ENCODE measurements at regions not wholly inside any gene's neighbourhood (a gene's known extent, or its start where the extent isn't known, plus 50 kb on each side); places are given as distances from the start of the nearest gene placed in this dataset.
"Not testable (repeated sequence)": the region's sequence is repeated elsewhere in the genome, so short reads cannot be mapped to it uniquely, and the experiment has no call there.

DNA sequence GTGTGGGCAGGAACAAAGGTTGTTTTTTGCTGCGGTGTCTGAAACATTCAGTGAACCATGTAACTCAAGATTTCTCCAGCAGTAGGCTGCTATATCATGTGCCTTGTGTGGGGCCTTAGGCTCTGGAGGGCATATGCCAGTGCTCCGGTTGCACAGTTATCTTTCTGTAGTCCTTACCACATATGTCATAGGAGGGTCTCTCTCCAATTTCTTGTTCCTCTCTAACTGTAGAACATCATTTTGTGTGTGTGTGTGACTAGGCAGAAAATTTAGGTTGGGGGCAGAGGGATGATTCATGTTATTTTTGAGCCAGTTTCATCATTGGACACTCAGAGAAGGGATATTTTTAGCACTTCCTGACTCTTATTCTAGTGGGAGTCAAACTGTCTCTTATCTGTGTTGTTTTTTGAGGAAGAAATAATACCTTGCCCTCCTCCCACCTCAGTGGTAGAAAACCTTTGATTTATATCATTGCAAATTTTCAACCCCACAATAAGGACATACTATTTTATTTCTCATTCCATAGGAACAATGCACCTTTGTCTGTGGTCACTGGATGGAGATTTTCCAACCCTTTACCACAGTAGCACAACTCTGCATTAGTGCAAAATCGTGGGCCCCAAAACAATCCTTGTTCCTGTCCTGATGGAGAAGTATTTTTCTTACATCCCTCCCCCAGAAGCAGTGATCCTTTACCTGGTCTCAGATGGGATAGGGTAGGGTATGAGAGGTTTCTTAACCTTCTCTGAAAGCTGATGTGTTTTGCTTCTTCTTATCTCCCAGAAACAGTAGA is 113.9 kb downstream of the CCDC74A start:
- Histone ChIP-seq H3K4me3 (no peak overlapping the region), H3K27ac (no peak overlapping the region), H3K9me3 (no peaks in the 10 kb centered on the region), H3K4me1 (no peaks in the 10 kb centered on the region), H3K4me2 (no peak overlapping the region)
- DNase-seq (ENCODE audit: low read depth in 1 of 2, low spot score in 1 of 2) (no peak), ATAC-seq (no peak), FAIRE-seq (no peak)
- ChIA-PET POLR2A (no interaction called here), CTCF (no interaction called here)
- 22% methylated on average over 3 of the region's 3 CpGs for WGBS (ENCODE audit: missing lambda C conversion rate)
- TF ChIP-seq, protein P1, sequence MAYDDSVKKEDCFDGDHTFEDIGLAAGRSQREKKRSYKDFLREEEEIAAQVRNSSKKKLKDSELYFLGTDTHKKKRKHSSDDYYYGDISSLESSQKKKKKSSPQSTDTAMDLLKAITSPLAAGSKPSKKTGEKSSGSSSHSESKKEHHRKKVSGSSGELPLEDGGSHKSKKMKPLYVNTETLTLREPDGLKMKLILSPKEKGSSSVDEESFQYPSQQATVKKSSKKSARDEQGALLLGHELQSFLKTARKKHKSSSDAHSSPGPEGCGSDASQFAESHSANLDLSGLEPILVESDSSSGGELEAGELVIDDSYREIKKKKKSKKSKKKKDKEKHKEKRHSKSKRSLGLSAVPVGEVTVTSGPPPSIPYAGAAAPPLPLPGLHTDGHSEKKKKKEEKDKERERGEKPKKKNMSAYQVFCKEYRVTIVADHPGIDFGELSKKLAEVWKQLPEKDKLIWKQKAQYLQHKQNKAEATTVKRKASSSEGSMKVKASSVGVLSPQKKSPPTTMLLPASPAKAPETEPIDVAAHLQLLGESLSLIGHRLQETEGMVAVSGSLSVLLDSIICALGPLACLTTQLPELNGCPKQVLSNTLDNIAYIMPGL (CRISPR knock-in tag; IDR thresholded peaks at IDR 0.05; ENCODE audit: borderline replicate concordance): no peak
- no peak for TF ChIP-seq TP53 (CRISPR knock-in tag; IDR thresholded peaks at IDR 0.05)
- TF ChIP-seq GATA3 (IDR thresholded peaks at IDR 0.05; ENCODE audit: borderline replicate concordance): no peak
- TF ChIP-seq HOXA7 (CRISPR knock-in tag; IDR thresholded peaks at IDR 0.05): no peak
- TF ChIP-seq HDAC2 (IDR thresholded peaks at IDR 0.05): no peak

DNA sequence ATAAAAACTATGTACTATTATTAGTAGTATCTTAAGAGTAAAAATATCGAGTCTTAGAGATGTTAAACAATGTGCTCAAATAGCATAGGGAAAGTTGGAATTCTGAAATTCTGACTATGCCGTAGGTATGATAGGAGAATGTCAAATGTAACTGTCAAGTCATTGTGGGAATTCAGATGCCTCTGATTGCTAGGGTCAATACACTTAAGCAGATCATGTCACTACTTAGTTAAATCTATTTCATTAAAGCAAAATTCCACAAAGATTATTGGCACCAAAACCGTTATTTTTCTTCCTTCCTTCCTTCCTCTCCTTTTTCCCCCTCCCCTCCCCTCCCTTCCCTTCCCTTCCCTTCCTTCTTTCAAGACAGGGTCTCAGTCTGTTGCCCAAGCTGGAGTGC is 115.5 kb downstream of the CCDC74A start:
- ATAC-seq; H3K4me1 ChIP-seq; DNase-seq (ENCODE audit: low read depth in 1 of 2, low spot score in 1 of 2); H3K9me3 ChIP-seq; H3K4me2 ChIP-seq; CTCF ChIA-PET; H3K27ac ChIP-seq; POLR2A ChIA-PET; H3K4me3 ChIP-seq; FAIRE-seq: not testable (repeated sequence)
- WGBS (ENCODE audit: missing lambda C conversion rate): 0% methylated on average over 3 of the region's 3 CpGs

- H3K4me3 ChIP-seq: no peak overlapping the region
- ChIA-PET POLR2A (no interaction called here), CTCF (no interaction called here)
- FAIRE-seq: no peak
- no peaks in the 10 kb centered on the region for H3K9me3 ChIP-seq
- no peak for ATAC-seq
- no peaks in the 10 kb centered on the region for H3K4me1 ChIP-seq
- TF ChIP-seq TP53 (CRISPR knock-in tag; IDR thresholded peaks at IDR 0.05) (no peak), HDAC2 (IDR thresholded peaks at IDR 0.05) (no peak), CHD2 (IDR thresholded peaks at IDR 0.05; ENCODE audit: low read length, partially characterized antibody) (no peak), SREBF2 (IDR thresholded peaks at IDR 0.05) (no peak), POLR2A (IDR thresholded peaks at IDR 0.05; ENCODE audit: low read length) (no peak), EP300 (IDR thresholded peaks at IDR 0.05) (no peak), PHF8 (IDR thresholded peaks at IDR 0.05; ENCODE audit: borderline replicate concordance, low read depth) (no peak), CEBPB (IDR thresholded peaks at IDR 0.05) (no peak), NR3C1 (IDR thresholded peaks at IDR 0.05) (no peak), TFCP2L1 (CRISPR knock-in tag; IDR thresholded peaks at IDR 0.05) (no peak), CHD4 (IDR thresholded peaks at IDR 0.05; ENCODE audit: borderline replicate concordance) (no peak), JUNB (IDR thresholded peaks at IDR 0.05) (no peak)
- TF ChIP-seq, protein P2, sequence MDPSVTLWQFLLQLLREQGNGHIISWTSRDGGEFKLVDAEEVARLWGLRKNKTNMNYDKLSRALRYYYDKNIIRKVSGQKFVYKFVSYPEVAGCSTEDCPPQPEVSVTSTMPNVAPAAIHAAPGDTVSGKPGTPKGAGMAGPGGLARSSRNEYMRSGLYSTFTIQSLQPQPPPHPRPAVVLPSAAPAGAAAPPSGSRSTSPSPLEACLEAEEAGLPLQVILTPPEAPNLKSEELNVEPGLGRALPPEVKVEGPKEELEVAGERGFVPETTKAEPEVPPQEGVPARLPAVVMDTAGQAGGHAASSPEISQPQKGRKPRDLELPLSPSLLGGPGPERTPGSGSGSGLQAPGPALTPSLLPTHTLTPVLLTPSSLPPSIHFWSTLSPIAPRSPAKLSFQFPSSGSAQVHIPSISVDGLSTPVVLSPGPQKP (IDR thresholded peaks at IDR 0.05; ENCODE audit: low read depth, low read length): no peak
- 54% methylated on average over 14 of the region's 14 CpGs for WGBS (ENCODE audit: missing lambda C conversion rate)
- no peak overlapping the region for H3K4me2 ChIP-seq
- no peak overlapping the region for H3K27ac ChIP-seq
- no peak for DNase-seq (ENCODE audit: low read depth in 1 of 2, low spot score in 1 of 2)
Measured at GRCh38 chr2:131645177-131645765, 117.6 kb downstream of the CCDC74A start.

GRCh38 chr2:131646220-131646619 is 118.5 kb downstream of the CCDC74A start:
- H3K9me3 ChIP-seq; CTCF ChIA-PET; H3K4me3 ChIP-seq; DNase-seq (ENCODE audit: low read depth in 1 of 2, low spot score in 1 of 2); ATAC-seq; H3K4me2 ChIP-seq; H3K27ac ChIP-seq; POLR2A ChIA-PET; FAIRE-seq; H3K4me1 ChIP-seq: not testable (repeated sequence)
- 58% methylated on average over 15 of the region's 15 CpGs for WGBS (ENCODE audit: missing lambda C conversion rate)

All from A549 (cell line).